HG02970 (cell line): ENCODE measurements at regions not wholly inside any gene's neighbourhood (a gene's known extent, or its start where the extent isn't known, plus 50 kb on each side); places are given as distances from the start of the nearest gene placed in this dataset.

Experiments
- ATAC-seq: cut with Tn5 transposase; IDR thresholded peaks from one replicate; pipeline ENCODE4 v1.9.1; 2021; ENCODE audit warnings: mild to moderate bottlenecking, moderate library complexity, moderate number of reproducible peaks; ENCODE audit not compliant: unreplicated experiment, low FRiP score

DNA sequence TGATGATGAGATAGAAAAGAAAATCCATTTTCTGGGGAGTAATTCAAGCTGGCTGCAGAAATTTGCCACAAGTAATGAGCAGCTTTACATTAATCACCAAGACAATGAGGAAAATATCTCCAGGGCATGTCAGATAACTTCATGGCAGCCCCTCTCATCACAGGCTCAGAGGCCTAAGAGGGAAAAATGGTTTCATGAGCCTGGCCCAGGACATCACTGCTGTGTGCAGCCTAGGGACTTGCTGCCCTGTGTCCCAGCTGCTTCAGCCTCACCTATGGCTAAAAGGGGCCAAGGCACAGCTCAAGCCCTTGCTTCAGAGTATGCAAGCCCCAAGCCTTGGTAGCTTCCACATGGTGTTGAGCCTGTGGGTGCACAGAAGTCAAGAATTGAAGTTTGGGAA, 161.7 kb downstream of the OPA1 start:
- ATAC-seq = no peak

DNA sequence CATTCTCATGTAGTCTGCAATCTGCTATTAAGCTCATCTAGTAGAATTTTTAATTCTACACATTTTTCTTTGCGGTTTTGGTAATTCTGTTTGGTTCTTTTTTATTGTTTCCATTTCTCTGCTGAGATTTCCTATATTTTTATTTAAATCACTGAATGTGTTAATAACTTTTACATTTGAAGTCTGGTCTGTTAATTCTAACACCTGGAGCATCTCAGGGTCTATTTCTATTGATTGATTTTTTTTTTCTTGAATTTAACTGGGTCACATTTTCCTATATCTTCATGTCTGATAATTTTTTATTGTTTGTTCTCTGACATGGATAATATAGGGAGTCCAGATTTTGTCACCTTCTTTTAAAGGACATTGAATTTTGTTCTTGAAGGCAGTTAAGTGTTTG, 163.5 kb downstream of the OPA1 start:
- no peak for ATAC-seq

DNA sequence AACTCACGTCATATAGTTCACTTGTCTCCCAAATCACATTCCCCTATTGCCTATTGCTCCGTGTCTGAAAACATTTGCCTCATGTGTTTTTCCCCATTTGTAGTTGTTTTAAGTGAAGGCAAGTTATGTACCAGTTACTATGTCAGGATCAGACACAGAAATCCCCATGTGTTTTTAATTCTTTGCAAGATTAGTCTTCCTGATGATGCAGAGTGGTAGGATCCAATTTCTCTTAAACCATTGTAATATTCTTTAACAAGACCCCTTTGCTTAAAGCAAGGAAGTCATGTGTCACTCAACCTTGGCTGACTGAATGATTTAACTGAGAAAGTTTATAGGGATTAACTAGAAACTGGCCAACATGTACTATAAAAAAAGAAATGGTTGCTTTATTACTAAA, 164.4 kb downstream of the OPA1 start:
- no peak for ATAC-seq

DNA sequence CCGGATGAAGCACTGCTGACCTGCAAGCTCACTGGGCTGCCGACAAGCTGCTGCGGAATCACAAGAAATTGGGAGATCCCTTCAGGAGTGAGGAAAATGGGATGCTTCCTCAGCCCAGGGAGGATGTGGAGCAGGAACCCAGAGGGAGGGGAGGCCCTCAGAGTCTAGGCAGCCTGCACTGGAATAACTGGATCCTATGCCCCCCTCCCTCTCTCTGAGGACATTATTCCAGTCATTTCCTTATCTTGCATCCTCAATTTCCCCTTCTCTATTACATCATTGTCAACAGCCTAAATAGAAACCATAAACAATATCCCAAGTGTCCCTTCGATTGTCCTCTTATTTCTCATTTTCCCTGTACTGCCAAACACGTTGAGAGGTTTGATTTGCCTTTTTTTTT, 169.0 kb downstream of the OPA1 start:
- no peak for ATAC-seq

DNA sequence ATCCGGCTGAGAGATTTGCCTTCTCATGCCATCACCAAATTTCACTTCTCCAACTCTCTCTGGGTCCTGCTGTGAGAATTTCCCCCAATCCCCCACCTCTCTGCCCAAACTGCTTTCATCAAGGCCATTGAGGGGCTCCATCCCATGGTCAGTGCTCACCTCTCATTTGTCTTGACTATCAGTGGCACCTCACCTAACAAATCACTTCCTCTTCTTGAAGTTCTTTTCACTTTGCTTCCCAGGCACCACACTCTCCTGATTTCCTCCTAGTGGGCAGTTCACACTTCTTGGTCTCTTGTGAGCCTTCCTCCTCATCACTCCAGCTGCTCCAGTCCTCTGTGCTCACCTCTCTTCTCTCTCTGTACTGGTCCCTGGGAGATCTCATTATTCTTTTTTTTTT, 169.6 kb downstream of the OPA1 start:
- ATAC-seq = no peak

DNA sequence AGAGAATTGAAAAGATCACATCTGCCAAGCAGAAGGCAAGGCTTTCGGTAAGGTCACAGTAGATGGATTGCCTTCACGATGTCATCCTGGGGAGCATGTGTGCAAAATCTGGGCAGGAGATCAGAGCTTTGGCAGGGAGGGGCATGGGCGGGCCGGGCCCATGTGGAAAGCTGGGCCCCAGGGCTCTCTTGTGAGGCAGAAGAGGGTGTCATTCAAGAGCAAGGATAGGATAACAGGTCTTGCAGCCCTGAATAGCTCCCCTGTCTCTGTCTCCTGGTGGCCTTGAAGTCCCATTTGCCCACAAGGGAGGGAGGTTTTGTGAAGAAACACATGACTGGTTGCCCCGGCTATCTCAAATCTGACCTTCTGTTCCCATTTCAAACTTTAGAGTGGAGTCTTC, 172.0 kb downstream of the OPA1 start:
- ATAC-seq = no peak

DNA sequence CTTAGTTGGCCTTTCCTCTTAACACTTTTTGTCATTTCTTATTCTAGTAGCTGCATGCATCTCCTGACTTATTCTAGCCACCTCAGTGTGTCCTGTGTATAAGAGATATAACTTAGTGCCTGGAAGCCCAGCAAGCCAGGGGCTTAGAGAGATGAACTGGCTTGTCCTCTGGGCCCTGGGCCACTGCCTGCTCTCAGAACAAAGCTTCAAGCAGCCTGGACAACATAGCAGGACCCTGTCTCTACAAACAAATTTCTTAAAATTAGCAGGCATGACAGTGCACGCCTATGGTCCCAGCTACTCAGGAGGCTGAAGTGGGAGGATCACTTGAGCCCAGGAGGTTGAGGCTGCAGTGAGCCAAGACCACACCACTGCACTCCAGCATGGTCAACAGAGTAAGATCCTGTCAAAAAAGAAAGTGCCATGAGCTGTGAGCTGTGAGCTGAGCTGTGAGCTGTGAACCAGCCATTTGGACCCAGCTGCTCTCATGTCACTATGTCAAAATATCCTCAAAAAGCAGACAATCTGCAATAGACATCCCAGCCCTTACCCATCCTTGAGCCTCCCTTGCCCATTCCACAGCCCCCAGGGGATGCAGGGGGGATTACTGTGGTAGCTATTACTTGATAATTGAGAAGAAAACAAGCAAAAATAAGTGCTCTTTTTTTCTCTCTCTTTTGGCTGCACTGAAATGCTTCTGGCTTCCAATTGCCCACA, 174.5 kb downstream of the OPA1 start:
- ATAC-seq = no peak

DNA sequence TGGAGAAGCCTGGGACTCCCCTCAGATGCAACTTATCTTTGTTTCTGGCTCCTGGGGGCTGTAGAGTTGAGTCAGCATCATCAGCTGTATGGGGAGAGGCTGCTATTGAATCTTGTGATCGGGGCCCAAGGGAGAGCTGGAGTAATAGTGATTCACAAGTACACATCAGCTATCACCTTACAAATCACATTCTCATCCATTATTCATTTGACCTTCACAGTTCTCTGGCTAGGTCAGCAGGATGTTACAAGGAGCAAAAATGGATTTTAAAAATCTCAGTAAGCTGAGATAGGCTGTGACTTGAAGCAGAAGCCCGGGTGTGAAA, 175.0 kb downstream of the OPA1 start:
- ATAC-seq = no peak

DNA sequence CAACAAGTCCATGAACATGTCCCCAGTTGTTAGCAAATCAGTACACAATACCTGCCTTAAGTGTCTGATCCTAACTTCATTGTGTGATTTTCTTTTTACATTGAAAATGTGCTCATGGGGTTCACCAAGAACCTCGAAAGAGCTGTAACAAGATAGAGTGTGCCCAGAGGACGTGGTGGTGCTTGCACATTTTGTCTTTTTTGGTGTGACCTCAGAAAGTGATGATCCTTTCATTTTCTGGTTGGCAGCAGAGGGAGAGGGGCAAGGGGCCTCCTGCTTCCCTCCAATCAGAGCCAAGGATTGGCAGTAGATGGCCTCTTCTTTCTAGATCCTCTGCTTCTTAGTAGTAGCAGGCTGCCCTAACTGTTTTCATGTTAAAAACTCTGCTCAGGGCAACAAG, 176.4 kb downstream of the OPA1 start:
- no peak for ATAC-seq

DNA sequence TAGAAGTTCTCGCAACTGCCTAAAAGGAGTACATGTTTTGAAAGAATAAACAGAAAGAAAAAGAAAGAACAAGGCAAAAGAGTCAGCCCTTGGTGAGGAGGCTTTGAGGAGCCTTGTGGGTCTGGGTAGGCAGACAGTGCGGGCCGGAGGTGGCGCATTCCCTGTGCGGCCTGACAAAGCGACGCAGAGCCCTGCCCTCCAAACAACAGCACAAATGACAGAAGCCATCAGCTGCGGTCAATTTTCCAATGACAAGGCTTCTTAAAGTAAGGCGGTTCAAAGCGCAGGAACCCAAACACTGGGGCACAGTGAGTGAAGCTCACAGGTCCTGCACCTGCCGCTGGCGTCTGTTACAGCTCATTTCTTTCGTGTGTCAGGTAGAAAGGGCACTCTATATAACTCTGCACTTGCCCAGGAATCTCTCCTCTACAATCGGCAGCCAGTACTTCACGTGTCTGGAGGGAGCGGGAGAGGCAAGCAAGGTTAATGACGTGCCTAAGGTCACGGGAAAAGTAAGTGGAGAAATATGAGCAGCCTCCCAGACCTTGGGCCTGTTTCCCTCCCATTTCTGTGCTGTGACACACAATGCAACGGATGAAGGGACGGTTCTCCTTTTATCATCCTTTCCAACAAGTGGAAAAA, 178.1 kb downstream of the OPA1 start:
- ATAC-seq = no peak

DNA sequence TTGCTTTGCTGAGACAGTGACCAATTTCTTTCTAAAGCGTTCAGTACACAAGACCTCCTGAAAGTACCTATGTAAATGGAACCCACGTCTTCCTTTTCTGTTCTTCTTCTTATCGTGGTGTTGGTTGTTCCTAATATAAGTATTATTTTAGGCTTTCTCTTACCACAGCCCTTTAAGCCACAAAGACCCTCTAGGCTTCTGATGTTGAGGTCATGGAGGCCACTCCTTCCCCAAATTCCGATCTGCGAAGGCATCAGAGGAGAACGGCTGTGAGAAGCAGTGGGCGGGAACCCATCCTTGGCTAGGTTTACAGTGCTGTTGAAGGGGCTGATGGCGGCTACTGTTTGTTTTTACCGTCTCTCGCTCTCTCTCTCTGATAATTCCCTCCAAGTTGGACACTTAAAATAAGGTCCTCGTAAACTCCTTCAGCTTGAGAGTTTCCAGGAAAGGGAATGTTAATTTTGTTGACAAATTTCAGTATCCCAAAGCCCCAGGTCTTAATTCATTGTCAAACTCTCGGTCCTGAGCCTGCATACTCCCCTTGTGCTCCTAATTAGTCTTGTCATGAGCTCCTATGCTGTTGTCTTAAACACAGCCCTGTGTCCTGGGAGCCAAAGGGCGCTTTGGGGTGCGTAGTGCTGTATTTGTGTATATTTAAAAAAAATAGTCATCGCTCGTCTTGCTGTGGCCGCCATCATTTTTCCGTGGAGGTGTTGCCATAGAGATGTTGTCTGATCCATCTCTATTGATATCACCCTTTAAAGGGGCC, 178.8 kb downstream of the OPA1 start:
- ATAC-seq = no peak

DNA sequence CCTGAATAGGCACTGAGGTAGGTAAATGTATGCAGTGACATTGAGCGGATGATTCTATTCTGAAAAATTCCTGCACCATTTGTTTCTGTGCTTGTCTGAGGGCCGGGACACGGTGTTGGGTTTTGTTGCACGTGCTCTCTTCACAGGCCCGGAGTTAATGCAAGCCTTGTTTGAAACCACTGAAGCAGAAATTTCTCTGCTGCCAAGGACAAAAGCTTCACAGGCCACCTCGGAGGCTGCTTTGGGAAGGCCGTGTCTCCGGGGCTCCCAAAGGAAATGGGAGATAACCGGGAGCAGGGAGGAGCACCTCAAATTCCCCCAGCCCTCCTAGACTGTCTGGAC, 179.4 kb downstream of the OPA1 start:
- no peak for ATAC-seq

DNA sequence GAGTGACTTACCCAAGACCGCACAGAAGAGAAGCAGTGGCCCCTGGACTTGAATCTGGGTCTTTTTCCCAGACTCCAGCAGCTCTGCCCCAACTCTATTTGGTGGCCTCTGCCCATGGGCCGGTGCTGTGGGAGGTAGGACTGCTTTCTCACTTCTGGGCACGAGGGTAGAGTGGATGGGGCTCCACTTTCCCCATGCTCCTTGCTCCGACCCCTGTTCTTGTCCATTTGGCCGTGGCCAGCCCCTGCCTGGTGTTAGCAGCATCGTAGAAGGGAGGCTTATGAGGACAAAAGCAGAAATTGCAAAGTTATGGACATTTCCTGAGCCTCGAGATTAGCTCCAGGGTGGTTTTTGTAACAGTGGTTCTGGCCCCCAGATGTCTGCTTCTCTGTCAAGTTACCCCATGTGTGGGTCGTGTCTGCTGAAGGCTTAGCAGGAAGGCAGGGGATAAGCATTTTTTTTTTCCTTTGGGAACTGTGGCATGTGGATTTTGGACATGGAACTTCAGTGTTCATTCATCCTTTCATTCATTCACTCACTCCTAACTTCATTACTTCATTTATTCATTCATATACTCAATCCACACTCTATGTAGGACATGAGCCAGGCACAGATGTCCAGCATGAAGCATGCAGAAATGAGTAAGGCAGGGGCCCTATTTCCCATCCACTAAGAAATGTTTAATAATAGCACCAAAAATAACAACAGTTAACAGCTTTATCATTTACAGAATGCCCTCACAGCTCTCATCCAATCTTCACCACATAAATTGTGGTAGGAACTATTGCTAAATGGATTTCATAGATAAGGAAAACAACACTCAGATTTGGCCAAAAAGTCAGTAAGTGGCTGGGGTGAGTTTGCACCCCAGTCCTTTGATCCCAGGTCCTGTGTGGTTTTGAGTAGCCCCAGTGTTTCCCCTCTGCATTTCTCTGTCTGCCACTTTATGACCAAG, 180.5 kb downstream of the OPA1 start:
- no peak for ATAC-seq

DNA sequence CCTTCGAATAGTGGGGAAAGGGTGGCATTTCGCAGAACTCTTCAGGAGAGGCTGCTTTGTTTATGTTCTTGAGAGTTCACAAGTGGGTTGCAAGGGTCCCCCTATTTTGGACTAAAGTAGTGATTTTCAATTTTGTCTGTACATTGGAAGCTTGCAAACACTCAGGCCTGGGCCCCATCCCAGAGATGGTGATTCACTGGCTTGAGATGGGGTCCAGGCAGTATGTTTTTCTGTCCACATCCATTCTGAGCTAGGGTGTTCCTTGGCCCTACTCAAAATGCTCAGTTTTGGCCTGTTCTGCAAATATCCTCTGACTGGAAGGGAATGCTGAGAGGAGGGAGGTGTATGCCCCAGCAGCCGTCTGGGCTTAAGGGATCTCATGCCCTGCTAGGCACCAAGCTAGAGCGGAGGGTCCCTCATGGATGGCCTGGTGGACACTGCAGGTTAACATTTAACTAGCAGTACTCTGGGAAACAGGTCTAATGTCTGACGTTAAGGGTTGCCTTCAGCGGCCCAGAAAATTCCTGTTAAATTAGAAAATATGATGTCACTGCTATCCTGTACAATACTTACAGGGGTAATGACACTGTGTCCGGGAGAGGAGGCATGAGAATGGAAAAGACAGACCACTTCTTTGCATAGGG, 181.4 kb downstream of the OPA1 start:
- ATAC-seq = no peak

DNA sequence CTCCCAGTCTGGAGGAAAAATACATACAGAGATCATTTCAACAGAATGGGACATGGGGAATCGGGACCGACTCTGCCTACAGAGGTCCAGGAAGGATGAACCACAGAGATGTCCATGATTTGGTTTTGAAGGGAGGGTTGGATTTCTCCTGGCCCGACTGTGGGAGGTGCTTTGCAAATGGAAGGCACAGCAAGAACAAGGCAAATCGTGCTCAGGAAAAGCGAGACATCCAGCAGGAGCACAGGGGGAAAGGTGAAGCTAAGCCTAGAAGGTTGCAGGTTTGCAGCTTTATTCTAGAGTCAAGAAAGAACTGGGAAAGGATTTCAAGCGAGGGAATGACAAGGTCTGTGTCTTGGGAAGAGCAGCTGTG, 181.9 kb downstream of the OPA1 start:
- no peak for ATAC-seq

DNA sequence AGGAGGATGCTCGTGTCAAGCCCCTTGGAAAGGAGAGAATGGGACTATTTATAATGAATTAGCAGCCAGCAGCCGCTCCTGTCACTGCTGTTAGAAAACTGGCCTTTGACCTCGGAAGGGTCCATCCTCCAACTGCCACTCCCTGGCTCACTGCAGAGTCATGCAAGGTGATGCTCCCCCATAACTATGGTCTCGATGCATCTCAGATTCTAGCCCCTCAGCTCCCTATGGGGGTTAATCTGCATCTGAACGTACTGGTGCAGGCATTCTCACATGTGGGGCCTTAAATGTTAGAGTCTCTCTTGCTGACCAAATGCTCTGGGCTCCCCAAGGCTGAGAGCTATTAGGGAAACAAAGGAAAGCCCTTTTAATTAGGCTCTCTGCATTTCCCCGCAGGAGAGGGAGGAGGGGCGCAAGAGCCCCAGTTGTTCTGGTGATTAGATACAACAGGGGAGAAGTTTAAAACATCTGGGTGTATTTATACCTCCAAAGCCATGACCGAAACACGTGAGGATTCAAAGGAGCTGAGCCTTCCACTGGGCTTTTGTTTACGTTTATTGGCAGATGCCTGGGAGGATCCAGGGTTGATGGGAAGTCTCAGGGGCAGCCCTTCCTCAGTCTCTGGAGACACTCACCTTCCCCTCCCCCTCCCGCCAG, 182.5 kb downstream of the OPA1 start:
- no peak for ATAC-seq

DNA sequence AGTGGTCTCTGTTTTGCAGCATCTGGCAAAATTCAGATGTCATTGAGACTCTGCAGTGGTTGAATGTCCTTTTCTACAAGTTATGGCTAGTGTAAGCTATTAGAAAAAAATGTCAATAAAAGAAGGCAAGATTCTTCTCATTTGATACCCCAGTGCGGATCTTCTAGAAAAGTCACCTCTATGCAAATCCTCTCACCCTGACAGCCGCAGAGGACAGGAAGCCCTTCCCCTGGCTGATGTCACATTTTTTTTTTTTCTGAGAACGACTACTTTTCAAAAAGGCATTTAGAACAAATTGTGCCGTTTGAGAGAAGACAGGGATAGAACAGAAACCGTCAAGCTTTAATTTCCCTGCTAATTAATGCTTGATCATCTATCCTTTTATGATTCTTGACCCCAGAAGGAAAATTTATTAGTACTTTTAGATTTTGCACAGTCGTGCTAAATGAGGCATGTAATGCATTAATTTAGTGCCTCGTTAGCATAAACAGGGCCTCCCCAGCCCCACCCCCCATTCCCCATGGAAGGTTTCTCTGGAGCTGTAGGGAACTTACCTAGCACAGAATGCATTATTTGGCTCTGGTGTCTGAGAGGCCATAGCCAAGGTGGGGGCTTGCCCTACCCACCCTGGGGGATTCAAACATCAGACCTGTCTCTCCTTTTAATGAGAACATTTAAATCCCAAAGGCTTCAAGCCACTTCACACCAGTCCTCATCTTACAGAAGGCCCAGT, 183.8 kb downstream of the OPA1 start:
- ATAC-seq = no peak

DNA sequence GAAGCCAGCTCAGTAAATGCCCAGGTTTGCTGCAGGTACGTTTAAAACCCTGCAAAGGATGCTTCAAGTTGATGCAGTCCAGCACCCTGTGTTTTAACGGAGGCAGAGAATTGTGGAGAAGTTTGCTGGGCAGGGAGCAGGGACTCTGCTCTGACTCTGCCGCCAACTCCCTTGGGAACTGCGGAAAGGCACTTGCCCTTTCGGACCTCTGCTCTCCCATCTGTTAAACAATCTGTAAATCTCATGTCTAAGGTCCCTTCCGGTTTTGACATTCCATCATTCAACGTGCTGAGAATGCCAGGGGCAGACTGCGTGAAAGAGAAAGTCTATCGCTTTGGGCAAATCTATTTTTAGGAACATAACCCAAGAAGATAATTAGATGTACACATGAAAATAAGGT, 184.5 kb downstream of the OPA1 start:
- ATAC-seq = no peak

DNA sequence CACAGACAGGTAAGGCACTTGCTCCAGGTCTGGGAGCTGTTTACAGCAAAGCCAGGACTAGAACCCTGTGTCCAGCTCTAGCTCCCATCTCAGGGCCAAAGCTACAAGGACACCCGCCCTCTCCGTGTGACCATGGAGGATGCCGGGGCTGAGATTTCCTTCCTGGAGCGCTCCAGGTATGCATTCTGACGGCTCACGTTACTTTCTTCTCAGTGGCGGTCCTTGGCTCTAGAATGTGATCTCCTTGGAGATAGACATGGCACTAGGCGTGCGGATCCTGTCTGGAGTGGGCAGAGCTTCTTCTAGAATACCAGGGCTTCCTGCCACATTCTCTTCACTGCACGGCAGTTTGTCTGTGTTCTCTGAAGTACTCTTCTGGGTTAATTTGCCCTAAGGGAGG, 185.7 kb downstream of the OPA1 start:
- no peak for ATAC-seq
